Panc1 (cell line): ENCODE measurements at regions not wholly inside any gene's neighbourhood (a gene's known extent, or its start where the extent isn't known, plus 50 kb on each side); places are given as distances from the start of the nearest gene placed in this dataset.

Experiments used
- ATAC-seq: fragments of 200-7000 bp; cut with Tn5 transposase; 2 replicates; pipeline ENCODE4 v1.9.1; 2020; ENCODE audit warnings: mild to moderate bottlenecking, moderate library complexity
- BruUV-seq: library from RNA; stranded (reverse); fragments of 400-500 nt; replicated peaks from 2 replicates; lab custom pipeline; 2021; lab: Mats Ljungman, UMichigan
- CTCF ChIA-PET: fragments of 300-600 bp; sonication (Branson Sonifier 250); formaldehyde crosslinking; loops from one replicate; lab custom pipeline; 2022; ENCODE audit warnings: antibody characterized with exemption; lab: Charles Lee
- POLR2A ChIA-PET: fragments of 300-600 bp; sonication (Branson Sonifier 250); formaldehyde crosslinking; loops from one replicate; lab custom pipeline; 2022; ENCODE audit warnings: antibody characterized with exemption; lab: Charles Lee
- DNase-seq: peaks from one replicate; pipeline ENCODE4 v3.0.0-alpha.2; 2010; ENCODE audit warnings: low read depth, low spot score
- H3K27ac ChIP-seq: 2 replicates; pipeline ENCODE4 v1.5.1; 2011; ENCODE audit warnings: mild to moderate bottlenecking, low read length, inconsistent platforms
- H3K27me3 ChIP-seq: fragments of 200-500 bp; sonication (Bioruptor generic); 2 replicates; pipeline ENCODE4 v1.6.0; 2014; ENCODE audit warnings: low read length, inconsistent platforms; ENCODE audit not compliant: control insufficient read depth, insufficient read depth
- H3K36me3 ChIP-seq: fragments of 200-500 bp; sonication (Bioruptor generic); 2 replicates; pipeline ENCODE4 v1.5.1; 2014; ENCODE audit warnings: inconsistent platforms, mild to moderate bottlenecking, low read length, moderate library complexity; ENCODE audit not compliant: control insufficient read depth, insufficient read depth
- H3K4me1 ChIP-seq: 2 replicates; pipeline ENCODE4 v1.5.1; 2011; ENCODE audit warnings: inconsistent platforms, mild to moderate bottlenecking, low read length, moderate library complexity; ENCODE audit not compliant: control insufficient read depth, insufficient read depth
- H3K4me3 ChIP-seq, 2 experiments: 2 replicates each; pipeline ENCODE4 v1.5.1; 2011 to 2012; ENCODE audit warnings: low read depth in 2 of 2, low read length in 2 of 2, mild to moderate bottlenecking in 2 of 2, inconsistent platforms in 1 of 2, moderate library complexity in 1 of 2
- H3K9me3 ChIP-seq: fragments of 200-500 bp; sonication (Bioruptor generic); 2 replicates; pipeline ENCODE4 v1.5.1; 2014; ENCODE audit warnings: low read depth, mild to moderate bottlenecking, inconsistent platforms, low read length, moderate library complexity; ENCODE audit not compliant: control insufficient read depth, insufficient read depth
- CTCF ChIP-seq: fragments of 450-650 bp; IDR thresholded peaks from 2 replicates; pipeline ENCODE4 v1.5.1; 2017; ENCODE audit warnings: mild to moderate bottlenecking
- POLR2AphosphoS5 ChIP-seq: IDR thresholded peaks from 2 replicates; pipeline ENCODE4 v1.6.1; 2012; ENCODE audit warnings: mild to moderate bottlenecking, low read depth, low read length, moderate library complexity
- REST ChIP-seq, 2 experiments: IDR thresholded peaks; 2 replicates each; pipeline ENCODE4 v1.6.1; 2011 to 2012; ENCODE audit warnings: low read depth in 2 of 2, control low read depth in 1 of 2, low read length in 1 of 2, mild to moderate bottlenecking in 1 of 2, moderate library complexity in 1 of 2; ENCODE audit not compliant: insufficient read depth in 1 of 2
- SIN3A ChIP-seq: IDR thresholded peaks from 2 replicates; pipeline ENCODE4 v1.6.1; 2012; ENCODE audit warnings: low read depth, mild to moderate bottlenecking, low read length, moderate library complexity, borderline replicate concordance; ENCODE audit not compliant: insufficient read depth
- TCF7L2 ChIP-seq: IDR thresholded peaks from 2 replicates; pipeline ENCODE4 v1.6.1; 2011; ENCODE audit warnings: mild to moderate bottlenecking, low read depth, low read length, inconsistent platforms
- in situ Hi-C: cut with HindIII; loops from 2 replicates; pipeline ENCODE4 v1.10.0; 2016; ENCODE audit warnings: low sequenced_read_pairs, low pct_unique_long_range_greater_than_20kb
- intact Hi-C: fragments of 100-400 bp; cut with micrococcal nuclease; formaldehyde crosslinking; loops from one replicate; pipeline ENCODE4 v1.10.0; 2022; ENCODE audit not compliant: unreplicated experiment

GRCh38 chr13:64808704-64809103 is 2421.4 kb downstream of the PCDH9 start:
- ChIA-PET POLR2A (no interaction called here), CTCF (no interaction called here)
- H3K4me1 ChIP-seq = no peaks in the 10 kb centered on the region
- TF ChIP-seq TCF7L2 = no peak
- TF ChIP-seq REST (IDR thresholded peaks at IDR 0.05; ENCODE audit: insufficient read depth in 1 of 2, low read depth in 2 of 2, low read length in 1 of 2) = no peak
- no peak for TF ChIP-seq SIN3A
- no peak for TF ChIP-seq CTCF
- TF ChIP-seq POLR2AphosphoS5 = no peak
- intact Hi-C loops (no loop called here), in situ Hi-C loops (no loop called here)
- no peak overlapping the region for H3K27ac ChIP-seq
- ATAC-seq (no peak), DNase-seq (no peak)
- no peaks in the 10 kb centered on the region for H3K36me3 ChIP-seq
- no peak overlapping the region for H3K4me3 ChIP-seq
- BruUV-seq = no TSS peak
- H3K27me3 ChIP-seq = no peaks in the 10 kb centered on the region
- H3K9me3 ChIP-seq = no peaks in the 10 kb centered on the region

DNA sequence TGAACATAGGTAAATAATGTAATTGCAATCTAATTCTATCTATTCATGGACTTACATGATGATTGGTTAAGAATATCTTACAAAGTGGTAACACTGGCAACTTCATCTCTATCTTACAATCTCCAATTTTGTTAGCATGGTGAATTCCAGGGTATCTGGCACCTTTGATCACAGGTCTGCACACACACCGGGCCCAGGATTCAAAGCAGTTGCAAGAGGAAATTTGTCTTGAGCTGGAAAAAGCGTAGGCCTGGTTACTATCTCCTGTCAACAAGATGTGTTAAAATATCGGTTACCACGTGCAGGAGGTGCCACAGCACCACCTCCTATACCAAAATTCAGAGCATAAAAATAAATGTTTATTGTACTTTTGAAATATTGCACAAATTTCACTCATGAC is 2428.4 kb downstream of the PCDH9 start:
- Histone ChIP-seq H3K27me3 (no peaks in the 10 kb centered on the region), H3K4me1 (no peaks in the 10 kb centered on the region), H3K9me3 (no peaks in the 10 kb centered on the region), H3K4me3 (no peak overlapping the region), H3K36me3 (no peaks in the 10 kb centered on the region), H3K27ac (no peak overlapping the region)
- ChIA-PET CTCF (no interaction called here), POLR2A (no interaction called here)
- TF ChIP-seq TCF7L2 = no peak
- no peak for TF ChIP-seq SIN3A
- TF ChIP-seq REST (IDR thresholded peaks at IDR 0.05; ENCODE audit: insufficient read depth in 1 of 2, low read depth in 2 of 2, low read length in 1 of 2) = no peak
- no peak for TF ChIP-seq CTCF
- no peak for TF ChIP-seq POLR2AphosphoS5
- no TSS peak for BruUV-seq
- in situ Hi-C loops = no loop called here
- intact Hi-C loops = no loop called here
- no peak for ATAC-seq
- no peak for DNase-seq
